Keratinocyte (primary cell): ENCODE measurements at regions not wholly inside any gene's neighbourhood (a gene's known extent, or its start where the extent isn't known, plus 50 kb on each side); places are given as distances from the start of the nearest gene placed in this dataset.

Experiments
- CTCF ChIP-seq, 3 experiments: IDR thresholded peaks in 1 of 3; conservative IDR thresholded peaks in 1 of 3; optimal IDR thresholded peaks in 1 of 3; 2 replicates in 2 of 3; 3 replicates in 1 of 3; pipeline versions ENCODE3 to v1.5.1; 2011; ENCODE audit warnings: low read length in 3 of 3, mild to moderate bottlenecking in 3 of 3, moderate library complexity in 2 of 3, control low read depth in 1 of 3, inconsistent platforms in 1 of 3; ENCODE audit not compliant: insufficient read depth in 2 of 3; ENCODE audit errors: extremely low read depth in 1 of 3
- EZH2 ChIP-seq: IDR thresholded peaks from one replicate; pipeline ENCODE4 v1.6.1; 2012; ENCODE audit warnings: inconsistent platforms, mild to moderate bottlenecking, low read length, moderate library complexity

- TF ChIP-seq CTCF (optimal IDR thresholded peaks at IDR 0.05 in 1 of 3, IDR thresholded peaks at IDR 0.05 in 1 of 3, conservative IDR thresholded peaks at IDR 0.05 in 1 of 3; ENCODE audit: extremely low read depth in 1 of 3, insufficient read depth in 2 of 3, low read length in 3 of 3) (no peak), EZH2 (no peak)
Measured at GRCh38 chr7:40979296-40979695, 723.6 kb downstream of the INHBA start.
